OCI-LY7 (cell line): ENCODE measurements at regions not wholly inside any gene's neighbourhood (a gene's known extent, or its start where the extent isn't known, plus 50 kb on each side); places are given as distances from the start of the nearest gene placed in this dataset.
"Not testable (repeated sequence)": the region's sequence is repeated elsewhere in the genome, so short reads cannot be mapped to it uniquely, and the experiment has no call there.

Experiments used
- BruUV-seq: library from RNA; stranded (reverse); fragments of 400-500 nt; replicated peaks from 2 replicates; lab custom pipeline; 2021; lab: Mats Ljungman, UMichigan
- CTCF ChIA-PET: fragments of 300-600 bp; sonication (Branson Sonifier 250); formaldehyde crosslinking; loops from one replicate; lab custom pipeline; 2022; ENCODE audit warnings: antibody characterized with exemption; ENCODE audit not compliant: unreplicated experiment; lab: Charles Lee
- POLR2A ChIA-PET: fragments of 300-600 bp; sonication (Branson Sonifier 250); formaldehyde crosslinking; loops from one replicate; lab custom pipeline; 2022; ENCODE audit warnings: antibody characterized with exemption; lab: Charles Lee
- DNase-seq: peaks from one replicate; pipeline ENCODE4 v3.0.0-alpha.2; 2015; ENCODE audit warnings: low spot score
- H2AFZ ChIP-seq: fragments of 200-600 bp; sonication (generic), shearing (Covaris generic); 2 replicates; pipeline ENCODE4 v1.6.1; 2014; ENCODE audit warnings: mild to moderate bottlenecking, antibody characterized with exemption, low read length, moderate library complexity
- H3K27ac ChIP-seq: fragments of 200-600 bp; sonication (generic); 2 replicates; pipeline ENCODE4 v1.5.1; 2014; ENCODE audit warnings: mixed run types, low read depth, mild to moderate bottlenecking, moderate library complexity, low read length, inconsistent platforms; ENCODE audit not compliant: poor library complexity, severe bottlenecking
- H3K36me3 ChIP-seq: fragments of 200-600 bp; sonication (generic); 2 replicates; pipeline ENCODE4 v1.6.1; 2014; ENCODE audit warnings: mild to moderate bottlenecking, antibody characterized with exemption, low read length, moderate library complexity, mixed read lengths; ENCODE audit not compliant: insufficient read depth
- H3K4me1 ChIP-seq: fragments of 200-600 bp; sonication (generic); 2 replicates; pipeline ENCODE4 v1.5.1; 2014; ENCODE audit warnings: mild to moderate bottlenecking, low read length; ENCODE audit not compliant: insufficient read depth, poor library complexity, severe bottlenecking
- H3K4me2 ChIP-seq: fragments of 200-600 bp; sonication (generic); 2 replicates; pipeline ENCODE4 v1.6.1; 2014; ENCODE audit warnings: mild to moderate bottlenecking, low read length
- H3K4me3 ChIP-seq: fragments of 200-600 bp; sonication (generic); 2 replicates; pipeline ENCODE4 v1.5.1; 2014; ENCODE audit warnings: mild to moderate bottlenecking, low read depth, low read length; ENCODE audit not compliant: poor library complexity, severe bottlenecking
- H3K79me2 ChIP-seq: fragments of 200-600 bp; sonication (generic); 2 replicates; pipeline ENCODE4 v1.6.1; 2016; ENCODE audit warnings: low read depth, mild to moderate bottlenecking, low read length, moderate library complexity, mixed read lengths; ENCODE audit not compliant: insufficient read depth
- H3K9me2 ChIP-seq: fragments of 200-600 bp; sonication (generic); 2 replicates; pipeline ENCODE4 v1.6.1; 2016; ENCODE audit warnings: mild to moderate bottlenecking, low read length, mixed read lengths; ENCODE audit not compliant: insufficient read depth
- H3K9me3 ChIP-seq: fragments of 200-600 bp; sonication (generic); 2 replicates; pipeline ENCODE4 v1.6.1; 2014; ENCODE audit warnings: mild to moderate bottlenecking, mixed run types, low read length, mixed read lengths
- H4K20me1 ChIP-seq: fragments of 200-600 bp; sonication (generic); 2 replicates; pipeline ENCODE4 v1.6.1; 2014; ENCODE audit warnings: mild to moderate bottlenecking, antibody characterized with exemption, low read length, moderate library complexity, mixed read lengths; ENCODE audit not compliant: insufficient read depth
- CTCF ChIP-seq: fragments of 200-600 bp; sonication (generic); conservative IDR thresholded peaks from 2 replicates; pipeline ENCODE4 v1.5.1; 2014; ENCODE audit warnings: mild to moderate bottlenecking, antibody characterized with exemption, low read length, moderate library complexity, mixed read lengths
- EZH2phosphoT487 ChIP-seq: fragments of 200-600 bp; sonication (generic); IDR thresholded peaks from 2 replicates; pipeline ENCODE4 v1.6.1; 2018; ENCODE audit warnings: low read depth, borderline replicate concordance, mild to moderate bottlenecking, mixed run types, antibody characterized with exemption, low read length, moderate library complexity, mixed read lengths
- intact Hi-C: fragments of 100-400 bp; cut with micrococcal nuclease; formaldehyde crosslinking; loops from one replicate; pipeline ENCODE4 v1.10.0; 2022; ENCODE audit not compliant: unreplicated experiment

GRCh38 chr2:180535289-180535688, 445.1 kb upstream of the UBE2E3 start:
- H3K79me2 ChIP-seq: no peaks in the 10 kb centered on the region
- no peaks in the 10 kb centered on the region for H3K9me2 ChIP-seq
- no peak overlapping the region for H2AFZ ChIP-seq
- H3K4me1 ChIP-seq: no peaks in the 10 kb centered on the region
- DNase-seq: no peak
- TF ChIP-seq CTCF: no peak
- no peak for TF ChIP-seq EZH2phosphoT487
- no peak overlapping the region for H3K27ac ChIP-seq
- ChIA-PET POLR2A (interaction anchor here (1.2 kb wide), 1 partner anchor 12 kb away, joined by 3 read pairs; no protein-coding TSS in a partner anchor), CTCF (no interaction called here)
- H4K20me1 ChIP-seq: no peaks in the 10 kb centered on the region
- H3K9me3 ChIP-seq: no peaks in the 10 kb centered on the region
- BruUV-seq: no TSS peak
- no peaks in the 10 kb centered on the region for H3K36me3 ChIP-seq
- intact Hi-C loops: no loop called here
- no peak overlapping the region for H3K4me2 ChIP-seq
- no peak overlapping the region for H3K4me3 ChIP-seq

GRCh38 chr2:180531787-180532186, 448.6 kb upstream of the UBE2E3 start:
- H4K20me1 ChIP-seq, H2AFZ ChIP-seq, CTCF ChIA-PET, H3K79me2 ChIP-seq, H3K9me3 ChIP-seq, intact Hi-C loops, H3K9me2 ChIP-seq, BruUV-seq, H3K36me3 ChIP-seq, H3K27ac ChIP-seq, H3K4me1 ChIP-seq, DNase-seq, H3K4me2 ChIP-seq, H3K4me3 ChIP-seq: not testable (repeated sequence)
- POLR2A ChIA-PET: interaction anchor here (1.5 kb wide), 1 partner anchor 18 kb away, joined by 3 read pairs; no protein-coding TSS in a partner anchor

- Histone ChIP-seq H3K27ac (no peak overlapping the region), H3K9me3 (no peaks in the 10 kb centered on the region), H4K20me1 (no peaks in the 10 kb centered on the region), H3K36me3 (no peaks in the 10 kb centered on the region), H3K79me2 (no peaks in the 10 kb centered on the region), H3K4me1 (no peaks in the 10 kb centered on the region), H3K9me2 (no peaks in the 10 kb centered on the region), H2AFZ (no peak overlapping the region), H3K4me2 (no peak overlapping the region), H3K4me3 (no peak overlapping the region)
- no peak for TF ChIP-seq EZH2phosphoT487
- intact Hi-C loops: no loop called here
- BruUV-seq: no TSS peak
- POLR2A ChIA-PET: no interaction called here
- DNase-seq: no peak
- CTCF ChIA-PET: no interaction called here
Measured at GRCh38 chr2:180524499-180524898, 455.9 kb upstream of the UBE2E3 start.
